ENCODE measurements at regions not wholly inside any gene's neighbourhood (a gene's known extent, or its start where the extent isn't known, plus 50 kb on each side); places are given as distances from the start of the nearest gene placed in this dataset.
"Not testable (repeated sequence)": the region's sequence is repeated elsewhere in the genome, so short reads cannot be mapped to it uniquely, and the experiment has no call there.

- not testable (repeated sequence) for H3K9ac ChIP-seq (ENCODE audit: insufficient read length, low read depth); H3K4me1 ChIP-seq (ENCODE audit: insufficient read depth, insufficient read length); H3K4me3 ChIP-seq (ENCODE audit: insufficient read length, low read depth); H3K36me3 ChIP-seq (ENCODE audit: insufficient read depth, insufficient read length, low read length); DNase-seq (ENCODE audit: low read depth, low spot score); H3K9me3 ChIP-seq (ENCODE audit: insufficient read depth, low read length); H3K27me3 ChIP-seq (ENCODE audit: insufficient read depth, insufficient read length)
Measured at GRCh38 chr7:56367411-56367810, 251.2 kb upstream of the NUPR2 start.

- H3K4me1 ChIP-seq (ENCODE audit: insufficient read depth, insufficient read length); H3K9ac ChIP-seq (ENCODE audit: insufficient read length, low read depth); H3K36me3 ChIP-seq (ENCODE audit: insufficient read depth, insufficient read length, low read length); DNase-seq (ENCODE audit: low read depth, low spot score); H3K4me3 ChIP-seq (ENCODE audit: insufficient read length, low read depth); H3K27me3 ChIP-seq (ENCODE audit: insufficient read depth, insufficient read length); H3K9me3 ChIP-seq (ENCODE audit: insufficient read depth, low read length): not testable (repeated sequence)
Measured at GRCh38 chr7:56366701-56367100, 250.5 kb upstream of the NUPR2 start.

DNA sequence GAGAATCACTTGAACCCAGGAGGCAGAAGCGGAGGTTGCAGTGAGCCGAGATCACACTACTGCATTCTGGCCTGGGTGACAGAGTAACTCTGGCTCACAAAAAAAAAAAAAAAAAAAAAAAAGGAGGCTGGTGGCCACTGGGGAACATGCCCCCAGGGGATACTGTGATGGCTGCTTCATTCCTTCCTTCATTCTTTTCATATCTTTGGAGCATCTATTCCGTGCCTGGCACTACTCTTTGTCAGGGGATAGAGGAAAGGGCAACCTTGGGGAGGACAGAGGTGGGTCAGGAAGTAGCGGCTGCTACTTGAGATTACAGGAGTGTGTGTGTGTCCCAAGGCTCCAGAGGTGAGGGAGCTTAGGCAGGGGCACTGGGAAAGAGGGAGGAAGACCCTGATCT, 236.4 kb upstream of the NUPR2 start:
- DNase-seq (ENCODE audit: low read depth, low spot score); H3K9me3 ChIP-seq (ENCODE audit: insufficient read depth, low read length); H3K4me3 ChIP-seq (ENCODE audit: insufficient read length, low read depth); H3K27me3 ChIP-seq (ENCODE audit: insufficient read depth, insufficient read length); H3K4me1 ChIP-seq (ENCODE audit: insufficient read depth, insufficient read length); H3K36me3 ChIP-seq (ENCODE audit: insufficient read depth, insufficient read length, low read length); H3K9ac ChIP-seq (ENCODE audit: insufficient read length, low read depth): not testable (repeated sequence)

GRCh38 chr7:56351181-56351580, 235.0 kb upstream of the NUPR2 start:
- not testable (repeated sequence) for H3K4me1 ChIP-seq (ENCODE audit: insufficient read depth, insufficient read length); H3K27me3 ChIP-seq (ENCODE audit: insufficient read depth, insufficient read length); DNase-seq (ENCODE audit: low read depth, low spot score); H3K9me3 ChIP-seq (ENCODE audit: insufficient read depth, low read length); H3K36me3 ChIP-seq (ENCODE audit: insufficient read depth, insufficient read length, low read length); H3K9ac ChIP-seq (ENCODE audit: insufficient read length, low read depth); H3K4me3 ChIP-seq (ENCODE audit: insufficient read length, low read depth)

GRCh38 chr7:56348311-56348710, 232.1 kb upstream of the NUPR2 start:
- H3K9ac ChIP-seq (ENCODE audit: insufficient read length, low read depth); H3K4me1 ChIP-seq (ENCODE audit: insufficient read depth, insufficient read length); H3K9me3 ChIP-seq (ENCODE audit: insufficient read depth, low read length); H3K4me3 ChIP-seq (ENCODE audit: insufficient read length, low read depth); DNase-seq (ENCODE audit: low read depth, low spot score); H3K36me3 ChIP-seq (ENCODE audit: insufficient read depth, insufficient read length, low read length); H3K27me3 ChIP-seq (ENCODE audit: insufficient read depth, insufficient read length): not testable (repeated sequence)

- not testable (repeated sequence) for DNase-seq (ENCODE audit: low read depth, low spot score); H3K9me3 ChIP-seq (ENCODE audit: insufficient read depth, low read length); H3K27me3 ChIP-seq (ENCODE audit: insufficient read depth, insufficient read length); H3K36me3 ChIP-seq (ENCODE audit: insufficient read depth, insufficient read length, low read length); H3K9ac ChIP-seq (ENCODE audit: insufficient read length, low read depth); H3K4me1 ChIP-seq (ENCODE audit: insufficient read depth, insufficient read length); H3K4me3 ChIP-seq (ENCODE audit: insufficient read length, low read depth)
Measured at GRCh38 chr7:56328327-56328726, 212.1 kb upstream of the NUPR2 start.

GRCh38 chr7:56290548-56290947, 174.3 kb upstream of the NUPR2 start:
- TF ChIP-seq YY1 (IDR thresholded peaks at IDR 0.05; ENCODE audit: insufficient read depth, insufficient read length) (no peak), SUZ12 (IDR thresholded peaks at IDR 0.05; ENCODE audit: extremely low read depth, insufficient read depth, insufficient read length) (no peak), ZNF274 (IDR thresholded peaks at IDR 0.05; ENCODE audit: low read depth, low read length) (no peak)
- no peaks in the 10 kb centered on the region for H3K36me3 ChIP-seq (ENCODE audit: insufficient read depth, insufficient read length, low read length)
- no peak overlapping the region for H3K4me3 ChIP-seq (ENCODE audit: insufficient read length, low read depth)
- no peaks in the 10 kb centered on the region for H3K4me1 ChIP-seq (ENCODE audit: insufficient read depth, insufficient read length)
- peaks cover 69% of the 10 kb centered on the region for H3K27me3 ChIP-seq (ENCODE audit: insufficient read depth, insufficient read length)
- no peak overlapping the region for H3K9ac ChIP-seq (ENCODE audit: insufficient read length, low read depth)
- DNase-seq (ENCODE audit: low read depth, low spot score): no peak
- no peaks in the 10 kb centered on the region for H3K9me3 ChIP-seq (ENCODE audit: insufficient read depth, low read length)

GRCh38 chr7:56287429-56288138, 171.4 kb upstream of the NUPR2 start:
- no peak for TF ChIP-seq YY1 (IDR thresholded peaks at IDR 0.05; ENCODE audit: insufficient read depth, insufficient read length)
- TF ChIP-seq SUZ12 (IDR thresholded peaks at IDR 0.05; ENCODE audit: extremely low read depth, insufficient read depth, insufficient read length): no peak
- no peak for TF ChIP-seq ZNF274 (IDR thresholded peaks at IDR 0.05; ENCODE audit: low read depth, low read length)
- peak overlapping the region; percentile 21 for H3K4me3 ChIP-seq (ENCODE audit: insufficient read length, low read depth)
- H3K4me1 ChIP-seq (ENCODE audit: insufficient read depth, insufficient read length): no peaks in the 10 kb centered on the region
- peak; percentile 44 for DNase-seq (ENCODE audit: low read depth, low spot score)
- H3K27me3 ChIP-seq (ENCODE audit: insufficient read depth, insufficient read length): peaks cover 58% of the 10 kb centered on the region
- no peak overlapping the region for H3K9ac ChIP-seq (ENCODE audit: insufficient read length, low read depth)
- H3K36me3 ChIP-seq (ENCODE audit: insufficient read depth, insufficient read length, low read length): no peaks in the 10 kb centered on the region
- H3K9me3 ChIP-seq (ENCODE audit: insufficient read depth, low read length): no peaks in the 10 kb centered on the region
